Pancreas (tissue), 10 donors: ENCODE measurements at regions not wholly inside any gene's neighbourhood (a gene's known extent, or its start where the extent isn't known, plus 50 kb on each side); places are given as distances from the start of the nearest gene placed in this dataset.
"Not testable (repeated sequence)": the region's sequence is repeated elsewhere in the genome, so short reads cannot be mapped to it uniquely, and the experiment has no call there.

Experiments used
- ATAC-seq, 4 donors: fragments of 200-7000 bp; cut with Tn5 transposase; one replicate each; pipeline versions ENCODE4 v1.8.0 to v1.9.1; 2020; ENCODE audit warnings: mild to moderate bottlenecking in 4 of 4, moderate library complexity in 4 of 4
- DNase-seq, 6 donors: peaks; one replicate each; pipeline ENCODE4 v3.0.0-alpha.2; 2020
- FAIRE-seq: peaks from 2 replicates; lab custom pipeline; 2012; peaks lifted over from hg19 to GRCh38; lab: Jason Lieb, UNC
- H3K27ac ChIP-seq, 4 donors: fragments of 200-600 bp; sonication (generic); 1 replicate in 3 of 4; 2 replicates in 1 of 4; pipeline versions ENCODE4 v1.5.0 to v1.8.0; 2020
- H3K27me3 ChIP-seq, 4 donors: fragments of 200-600 bp; one replicate each; pipeline ENCODE4 v1.8.0; 2021
- H3K36me3 ChIP-seq, 3 donors: fragments of 200-600 bp; sonication (generic) in 1 of 3; one replicate each; pipeline versions ENCODE4 v1.5.0 to v1.8.0; 2020 to 2021
- H3K4me1 ChIP-seq, 3 donors: fragments of 200-600 bp; one replicate each; pipeline ENCODE4 v1.8.0; 2021
- H3K4me3 ChIP-seq, 4 donors: fragments of 200-600 bp; sonication (generic) in 2 of 4; one replicate each; pipeline versions ENCODE4 v1.5.0 to v1.8.0; 2020 to 2021
- H3K9me3 ChIP-seq, 4 donors: fragments of 200-600 bp; one replicate each; pipeline ENCODE4 v1.8.0; 2021
- CTCF ChIP-seq, 4 donors: fragments of 200-600 bp; sonication (generic) in 3 of 4; IDR thresholded peaks; one replicate each; pipeline versions ENCODE4 v1.5.0 to v1.8.0; 2021; ENCODE audit warnings: antibody characterized with exemption in 4 of 4
- WGBS, 2 donors: extraction: QIAGEN DNeasy Blood & Tissue Kit; methylation state at CpG; one replicate each; pipeline ENCODE4 v1.1.7; 2013; 5-methylcytosine and 5-hydroxymethylcytosine counted together
- intact Hi-C, 3 donors: fragments of 100-400 bp; cut with DNase I; formaldehyde crosslinking; loops; one replicate each; pipeline versions ENCODE4 v1.11.1 to v1.14.2; 2022
- donor health status: healthy with polysubstance abuse.
- donor health status: DM: no; HTN: no; CAD: no; lungs with moderate emphysema.
- donor health status: DM: no; HTN: no; CAD: no.
- donor health status: control.
- donor health status: control.
- donor health status: Bipolar disorder and iron deficiency.
- donor health status: DM: yes; HTN: yes; CAD: no.
- donor health status: DM: no; HTN: no; CAD: no.
- donor health status: DM: no; HTN: no; CAD: no.
- donor health status: DM: yes; HTN: yes; CAD: no.

DNA sequence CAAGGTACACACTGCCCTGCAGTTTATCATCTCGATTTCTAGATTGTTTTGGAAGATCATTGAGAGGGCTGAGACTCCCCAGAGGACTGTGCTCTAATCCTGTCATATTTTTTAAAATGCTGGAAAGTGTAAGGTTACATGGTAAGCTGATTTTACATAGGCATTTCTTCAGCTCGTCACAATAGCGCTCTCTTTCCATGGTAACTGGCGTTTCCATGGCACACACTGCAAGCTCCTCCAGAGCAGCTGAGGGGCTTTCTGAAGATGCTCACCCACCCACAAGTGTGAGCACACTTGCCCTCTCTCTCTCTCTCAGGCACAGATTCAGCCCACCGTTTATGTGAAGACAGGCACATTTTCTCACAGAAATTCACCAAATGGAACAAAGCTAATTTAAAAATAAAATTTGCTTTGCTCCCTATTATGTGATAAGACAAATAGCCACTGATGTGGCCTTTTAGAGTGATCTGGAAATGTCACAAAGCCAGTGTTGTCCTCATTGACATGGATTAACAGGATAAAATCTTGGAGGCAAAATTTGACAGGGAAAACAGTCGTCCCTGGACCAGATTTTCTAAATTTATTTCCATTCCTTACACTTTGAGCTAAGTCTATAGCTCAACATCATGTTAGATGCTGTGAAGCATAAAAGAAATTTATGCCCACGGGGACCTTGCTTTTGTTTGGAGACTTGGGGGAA, 421.5 kb downstream of the RWDD3 start:
- intact Hi-C loops = no loop called here
- no peak for TF ChIP-seq CTCF (IDR thresholded peaks at IDR 0.05)

DNA sequence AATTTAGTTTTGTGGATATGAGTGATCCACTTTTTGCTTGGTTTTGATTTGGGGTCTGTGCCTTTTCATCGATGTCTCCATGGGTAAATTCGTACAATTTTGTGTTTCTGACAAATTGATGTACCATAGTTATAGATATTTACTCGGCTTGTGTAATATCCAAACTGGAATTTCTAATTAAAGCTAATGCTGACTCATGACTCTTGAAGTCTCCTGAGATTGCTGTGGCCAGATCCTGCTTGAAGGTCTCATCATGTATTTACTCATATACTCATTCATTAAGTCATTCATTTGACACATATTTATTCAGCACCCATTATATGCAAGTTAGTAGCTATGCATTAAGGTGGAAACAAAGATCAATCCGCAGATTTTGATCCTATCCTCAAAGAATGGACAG, 423.2 kb downstream of the RWDD3 start:
- H3K9me3 ChIP-seq = no peaks in the 10 kb centered on the region
- no peaks in the 10 kb centered on the region for H3K36me3 ChIP-seq
- ATAC-seq (no peak), FAIRE-seq (no peak), DNase-seq (no peak)
- intact Hi-C loops = no loop called here
- H3K27ac ChIP-seq = no peak overlapping the region
- WGBS, 2 donors = 78 to 83% methylated on average over 4 of the region's 4 CpGs
- H3K4me3 ChIP-seq = no peak overlapping the region
- no peaks in the 10 kb centered on the region for H3K27me3 ChIP-seq
- no peaks in the 10 kb centered on the region for H3K4me1 ChIP-seq
- no peak for TF ChIP-seq CTCF (IDR thresholded peaks at IDR 0.05)

More for the DNA sequence above, 421.5 kb downstream of the RWDD3 start:
- 52 to 62% methylated on average over 7 of the region's 7 CpGs for WGBS, 2 donors
- no peak for ATAC-seq
- Histone ChIP-seq H3K4me1 (no peaks in the 10 kb centered on the region), H3K27me3 (no peaks in the 10 kb centered on the region), H3K9me3 (no peaks in the 10 kb centered on the region), H3K4me3 (no peak overlapping the region), H3K36me3 (no peaks in the 10 kb centered on the region), H3K27ac (no peak overlapping the region)
- FAIRE-seq = no peak
- DNase-seq = no peak

- no peak for TF ChIP-seq CTCF (IDR thresholded peaks at IDR 0.05)
- ATAC-seq = peak in 2 of 4 donors; percentile 17 to 25
- intact Hi-C loops = no loop called here
Measured at GRCh38 chr1:95659166-95659565, 425.2 kb downstream of the RWDD3 start.

DNA sequence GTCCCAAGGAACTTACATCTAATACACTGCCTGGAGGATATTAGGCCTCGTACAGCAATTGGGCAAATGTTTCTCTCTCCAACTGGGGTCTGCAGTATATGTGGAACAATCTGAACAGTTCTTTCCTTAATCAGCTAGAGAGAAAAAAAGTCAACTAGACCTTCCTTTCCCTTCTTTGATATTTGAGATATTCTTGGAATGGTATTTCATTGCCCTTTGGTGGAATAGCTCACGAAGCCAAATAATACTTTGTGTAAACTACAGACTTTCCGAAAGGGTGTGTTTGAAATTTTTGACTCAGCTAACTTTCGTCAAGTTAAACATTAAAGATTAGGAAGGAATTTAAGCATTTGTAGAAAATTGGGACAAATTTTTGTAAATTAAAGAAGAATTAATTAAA, 425.6 kb downstream of the RWDD3 start:
- H3K36me3 ChIP-seq = no peaks in the 10 kb centered on the region
- H3K27ac ChIP-seq = no peak overlapping the region
- intact Hi-C loops = no loop called here
- H3K4me1 ChIP-seq = no peaks in the 10 kb centered on the region
- FAIRE-seq (no peak), ATAC-seq (peak in 3 of 4 donors; percentile 36 to 49 (median 40)), DNase-seq (no peak)
- TF ChIP-seq CTCF (IDR thresholded peaks at IDR 0.05) = no peak
- no peak overlapping the region for H3K4me3 ChIP-seq
- WGBS, 2 donors = 28 to 43% methylated on average over 4 of the region's 4 CpGs
- no peaks in the 10 kb centered on the region for H3K9me3 ChIP-seq
- H3K27me3 ChIP-seq = no peaks in the 10 kb centered on the region

More at GRCh38 chr1:95659166-95659565, 425.2 kb downstream of the RWDD3 start:
- FAIRE-seq (no peak), DNase-seq (no peak)
- 93 to 98% methylated on average over 2 of the region's 2 CpGs for WGBS, 2 donors
- Histone ChIP-seq H3K4me1 (no peaks in the 10 kb centered on the region), H3K9me3 (no peaks in the 10 kb centered on the region), H3K27me3 (no peaks in the 10 kb centered on the region), H3K4me3 (no peak overlapping the region), H3K27ac (no peak overlapping the region), H3K36me3 (no peaks in the 10 kb centered on the region)

GRCh38 chr1:95660736-95661135, 426.7 kb downstream of the RWDD3 start:
- no peak overlapping the region for H3K4me3 ChIP-seq
- intact Hi-C loops = no loop called here
- ATAC-seq = peak; percentile 85 to 98 (median 94)
- no peaks in the 10 kb centered on the region for H3K9me3 ChIP-seq
- H3K27me3 ChIP-seq = no peaks in the 10 kb centered on the region
- H3K27ac ChIP-seq = peak overlapping the region in 1 of 4 donors; percentile 10
- DNase-seq = peak in 4 of 6 donors; percentile 21 to 51 (median 38)
- no peak for FAIRE-seq
- WGBS, 2 donors = 22 to 31% methylated on average over 2 of the region's 2 CpGs
- no peaks in the 10 kb centered on the region for H3K36me3 ChIP-seq
- no peaks in the 10 kb centered on the region for H3K4me1 ChIP-seq
- no peak for TF ChIP-seq CTCF (IDR thresholded peaks at IDR 0.05)

DNA sequence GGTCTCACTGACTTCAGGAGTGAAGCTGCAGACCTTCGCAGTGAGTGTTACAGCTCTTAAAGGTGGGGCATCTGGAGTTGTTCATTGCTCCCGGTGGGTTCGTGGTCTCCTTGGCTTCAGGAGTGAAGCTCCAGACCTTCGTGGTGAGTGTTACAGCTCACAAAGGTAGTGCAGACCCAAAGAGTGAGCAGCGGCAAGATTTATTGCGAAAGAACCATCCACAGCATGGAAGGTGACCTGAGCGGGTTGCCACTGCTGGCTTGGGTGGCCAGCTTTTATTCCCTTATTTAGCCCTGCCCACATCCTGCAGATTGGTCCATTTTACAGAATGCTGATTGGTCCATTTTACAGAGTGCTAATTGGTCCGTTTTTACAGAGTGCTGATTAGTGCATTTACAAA, 429.5 kb downstream of the RWDD3 start:
- H3K27me3 ChIP-seq, intact Hi-C loops, FAIRE-seq, ATAC-seq, DNase-seq, H3K4me3 ChIP-seq, H3K9me3 ChIP-seq, H3K27ac ChIP-seq, H3K36me3 ChIP-seq, H3K4me1 ChIP-seq: not testable (repeated sequence)
- WGBS, 2 donors = 82 to 83% methylated on average over 8 of the region's 8 CpGs
